H1 (cell line): ENCODE measurements at regions not wholly inside any gene's neighbourhood (a gene's known extent, or its start where the extent isn't known, plus 50 kb on each side); places are given as distances from the start of the nearest gene placed in this dataset.

Experiments used
- CTCF ChIA-PET: fragments of 300-600 bp; sonication (Branson Sonifier 250); formaldehyde crosslinking; loops from one replicate; lab custom pipeline; 2021; ENCODE audit not compliant: partially characterized antibody; lab: Charles Lee
- POLR2A ChIA-PET: fragments of 300-600 bp; sonication (Branson Sonifier 250); formaldehyde crosslinking; loops from one replicate; lab custom pipeline; 2021; ENCODE audit warnings: inconsistent platforms; ENCODE audit not compliant: partially characterized antibody; lab: Charles Lee
- DNase-seq, 2 experiments: peaks; one replicate each; pipeline versions ENCODE4 v3.0.0 to v3.0.0-alpha.2; 2010 to 2022; ENCODE audit warnings: low spot score in 2 of 2, low read depth in 1 of 2, mixed read lengths in 1 of 2
- FAIRE-seq: peaks from 2 replicates; lab custom pipeline; 2011; peaks lifted over from hg19 to GRCh38; lab: Jason Lieb, UNC
- H2AFZ ChIP-seq: 2 replicates; pipeline ENCODE4 v1.8.1; 2012; ENCODE audit warnings: low read length, inconsistent platforms
- H2AK5ac ChIP-seq: 2 replicates; pipeline ENCODE4 v1.6.1; 2013; ENCODE audit warnings: low read depth, low read length
- H2BK120ac ChIP-seq: replicated peaks from 2 replicates; pipeline ENCODE3; 2013; ENCODE audit warnings: low read depth, low read length, inconsistent platforms
- H2BK12ac ChIP-seq: 2 replicates; pipeline ENCODE4 v1.6.1; 2013; ENCODE audit warnings: low read depth, low read length
- H2BK15ac ChIP-seq: 2 replicates; pipeline ENCODE4 v1.6.1; 2013; ENCODE audit warnings: low read length
- H2BK20ac ChIP-seq: 2 replicates; pipeline ENCODE4 v1.6.1; 2013; ENCODE audit warnings: low read length
- H2BK5ac ChIP-seq: 2 replicates; pipeline ENCODE4 v1.6.1; 2013; ENCODE audit warnings: low read depth, low read length
- H3K14ac ChIP-seq: 2 replicates; pipeline ENCODE4 v1.6.1; 2013; ENCODE audit warnings: inconsistent platforms; ENCODE audit not compliant: insufficient read length
- H3K18ac ChIP-seq: 2 replicates; pipeline ENCODE4 v1.6.1; 2013; ENCODE audit warnings: low read length; ENCODE audit errors: extremely low read depth
- H3K23ac ChIP-seq: 2 replicates; pipeline ENCODE4 v1.6.1; 2013; ENCODE audit warnings: inconsistent platforms; ENCODE audit not compliant: insufficient read length
- H3K23me2 ChIP-seq: 2 replicates; pipeline ENCODE4 v1.6.1; 2013; ENCODE audit warnings: low read depth, low read length
- H3K27ac ChIP-seq: 2 replicates; pipeline ENCODE4 v1.6.1; 2011; ENCODE audit warnings: low read depth, low read length, inconsistent platforms
- H3K27me3 ChIP-seq, 4 experiments: replicated peaks in 1 of 4; 1 replicate in 1 of 4; 2 replicates in 3 of 4; pipeline versions ENCODE4 v1.6.1 to v1.8.1; 2011 to 2013; ENCODE audit warnings: low read length in 3 of 4, mild to moderate bottlenecking in 3 of 4, inconsistent platforms in 2 of 4, mixed read lengths in 2 of 4, moderate library complexity in 1 of 4; ENCODE audit not compliant: control insufficient read depth in 3 of 4, insufficient read depth in 3 of 4; ENCODE audit errors: extremely low read depth in 1 of 4
- H3K36me3 ChIP-seq, 4 experiments: 2 replicates each; pipeline versions ENCODE4 v1.6.1 to v1.8.1; 2011 to 2013; ENCODE audit warnings: mild to moderate bottlenecking in 4 of 4, low read length in 3 of 4, moderate library complexity in 2 of 4, control low read depth in 1 of 4, inconsistent platforms in 1 of 4; ENCODE audit not compliant: insufficient read depth in 4 of 4, control insufficient read depth in 2 of 4
- H3K4ac ChIP-seq: replicated peaks from 2 replicates; pipeline ENCODE3; 2013; ENCODE audit warnings: low read length, low read depth, mixed read lengths, inconsistent platforms; ENCODE audit not compliant: insufficient read length
- H3K4me1 ChIP-seq, 4 experiments: replicated peaks in 1 of 4; 1 replicate in 1 of 4; 2 replicates in 3 of 4; pipeline versions ENCODE4 v1.6.1 to v1.8.1; 2011 to 2013; ENCODE audit warnings: low read length in 3 of 4, inconsistent platforms in 2 of 4, mixed read lengths in 1 of 4; ENCODE audit not compliant: insufficient read depth in 4 of 4, control insufficient read depth in 3 of 4
- H3K4me2 ChIP-seq, 2 experiments: 2 replicates each; pipeline versions ENCODE4 v1.6.1 to v1.8.1; 2011 to 2013; ENCODE audit warnings: low read depth in 2 of 2, low read length in 2 of 2, control low read depth in 1 of 2, inconsistent platforms in 1 of 2, mild to moderate bottlenecking in 1 of 2; ENCODE audit not compliant: insufficient read depth in 1 of 2
- H3K4me3 ChIP-seq, 4 experiments: fragments of 200-600, 300-600 bp in 1 of 4; sonication (generic), shearing (Covaris generic), sonication (Bioruptor Twin) in 1 of 4; 2 replicates each; pipeline versions ENCODE4 v1.5.1 to v1.8.1; 2011 to 2016; ENCODE audit warnings: low read length in 4 of 4, low read depth in 3 of 4, control low read depth in 2 of 4, inconsistent platforms in 2 of 4, mild to moderate bottlenecking in 2 of 4, mixed read lengths in 1 of 4, moderate library complexity in 1 of 4; ENCODE audit not compliant: insufficient read depth in 2 of 4; ENCODE audit errors: extremely low read depth in 1 of 4
- H3K56ac ChIP-seq: replicated peaks from 2 replicates; pipeline ENCODE3; 2013; ENCODE audit warnings: low read depth, mild to moderate bottlenecking, mixed read lengths, low read length, inconsistent platforms; ENCODE audit not compliant: insufficient read length
- H3K79me1 ChIP-seq: 2 replicates; pipeline ENCODE4 v1.6.1; 2013; ENCODE audit warnings: low read depth, low read length, control low read depth
- H3K79me2 ChIP-seq, 2 experiments: 2 replicates each; pipeline versions ENCODE4 v1.6.1 to v1.8.1; 2012 to 2013; ENCODE audit warnings: low read length in 2 of 2, mild to moderate bottlenecking in 2 of 2, inconsistent platforms in 1 of 2; ENCODE audit not compliant: insufficient read depth in 2 of 2, control insufficient read depth in 1 of 2
- H3K9ac ChIP-seq, 4 experiments: replicated peaks in 1 of 4; 1 replicate in 1 of 4; 2 replicates in 3 of 4; pipeline versions ENCODE4 v1.6.1 to v1.8.1; 2011 to 2013; ENCODE audit warnings: low read depth in 3 of 4, low read length in 3 of 4, control low read depth in 2 of 4, mild to moderate bottlenecking in 2 of 4, moderate library complexity in 2 of 4, inconsistent platforms in 1 of 4; ENCODE audit errors: extremely low read depth in 1 of 4
- H3K9me3 ChIP-seq, 2 experiments: 2 replicates each; pipeline versions ENCODE4 v1.6.1 to v1.8.1; 2012 to 2013; ENCODE audit warnings: mild to moderate bottlenecking in 2 of 2, moderate library complexity in 2 of 2, control low read depth in 1 of 2, inconsistent platforms in 1 of 2, low read depth in 1 of 2, low read length in 1 of 2, mixed read lengths in 1 of 2; ENCODE audit not compliant: insufficient read depth in 2 of 2
- H4K20me1 ChIP-seq, 2 experiments: replicated peaks in 1 of 2; 2 replicates each; pipeline versions ENCODE3 to v1.8.1; 2011 to 2013; ENCODE audit warnings: inconsistent platforms in 2 of 2, low read length in 2 of 2, mild to moderate bottlenecking in 1 of 2; ENCODE audit not compliant: insufficient read depth in 2 of 2, control insufficient read depth in 1 of 2
- H4K5ac ChIP-seq: 2 replicates; pipeline ENCODE4 v1.6.1; 2013; ENCODE audit warnings: low read length, low read depth, mixed read lengths, inconsistent platforms; ENCODE audit not compliant: insufficient read length
- H4K8ac ChIP-seq: 2 replicates; pipeline ENCODE4 v1.8.0; 2013; ENCODE audit warnings: mild to moderate bottlenecking, moderate library complexity, low read length, inconsistent platforms; ENCODE audit not compliant: insufficient read depth; ENCODE audit errors: extremely low read depth
- H4K91ac ChIP-seq: replicated peaks from 2 replicates; pipeline ENCODE3; 2013; ENCODE audit warnings: low read length, mixed read lengths, inconsistent platforms; ENCODE audit not compliant: insufficient read length
- BCL11A ChIP-seq, 2 experiments: IDR thresholded peaks; one replicate each; pipeline ENCODE4 v1.6.1; 2011; ENCODE audit warnings: low read depth in 2 of 2, low read length in 2 of 2, mild to moderate bottlenecking in 2 of 2
- CHD2 ChIP-seq: IDR thresholded peaks from 2 replicates; pipeline ENCODE4 v1.6.1; 2012; ENCODE audit warnings: low read length, improper control_type of control experiment
- CTBP2 ChIP-seq: IDR thresholded peaks from 2 replicates; pipeline ENCODE4 v1.7.0; 2011; ENCODE audit warnings: borderline replicate concordance, mild to moderate bottlenecking, moderate library complexity, mixed read lengths, low read length; ENCODE audit not compliant: insufficient read depth, insufficient read length
- EGR1 ChIP-seq: IDR thresholded peaks from 2 replicates; pipeline ENCODE4 v1.6.1; 2011; ENCODE audit warnings: low read depth, low read length, borderline replicate concordance
- GTF2F1 ChIP-seq: IDR thresholded peaks from 2 replicates; pipeline ENCODE4 v1.6.1; 2012; ENCODE audit warnings: low read depth, low read length, improper control_type of control experiment, borderline replicate concordance
- HDAC2 ChIP-seq, 2 experiments: fragments of 300-600 bp in 1 of 2; sonication (generic) in 1 of 2; IDR thresholded peaks; 2 replicates each; pipeline ENCODE4 v1.6.1; 2011 to 2012; ENCODE audit warnings: low read depth in 2 of 2, low read length in 2 of 2, mild to moderate bottlenecking in 2 of 2, moderate library complexity in 2 of 2, borderline replicate concordance in 1 of 2, inconsistent platforms in 1 of 2
- KDM5A ChIP-seq: fragments of 200-600 bp; IDR thresholded peaks from 2 replicates; pipeline ENCODE4 v1.7.1; 2012; ENCODE audit warnings: mild to moderate bottlenecking, low read length, inconsistent platforms, mixed read lengths
- NRF1 ChIP-seq: IDR thresholded peaks from 2 replicates; pipeline ENCODE4 v1.6.1; 2011; ENCODE audit warnings: mild to moderate bottlenecking, low read depth, low read length, improper control_type of control experiment
- PHF8 ChIP-seq: fragments of 200-600 bp; sonication (generic); conservative IDR thresholded peaks from 2 replicates; pipeline ENCODE4 v1.7.1; 2012; ENCODE audit warnings: low read depth, mild to moderate bottlenecking, inconsistent platforms, low read length, moderate library complexity
- POLR2A ChIP-seq, 2 experiments: IDR thresholded peaks; 1 replicate in 1 of 2; 2 replicates in 1 of 2; pipeline ENCODE4 v1.6.1; 2011; ENCODE audit warnings: low read depth in 2 of 2, low read length in 2 of 2, mild to moderate bottlenecking in 2 of 2; ENCODE audit errors: control extremely low read depth in 1 of 2
- RXRA ChIP-seq: IDR thresholded peaks from 2 replicates; pipeline ENCODE4 v1.6.1; 2011; ENCODE audit warnings: low read depth, mild to moderate bottlenecking, low read length, moderate library complexity; ENCODE audit not compliant: insufficient read depth
- SIN3A ChIP-seq, 2 experiments: IDR thresholded peaks in 1 of 2; conservative IDR thresholded peaks in 1 of 2; 2 replicates each; pipeline ENCODE4 v1.6.1; 2011 to 2012; ENCODE audit warnings: low read length in 2 of 2, improper control_type of control experiment in 1 of 2, low read depth in 1 of 2, mild to moderate bottlenecking in 1 of 2
- WGBS, 2 experiments: shearing (Covaris generic) in 1 of 2; methylation state at CpG; one replicate each; pipeline versions ENCODE4 v1.1.6 to v1.1.7; 2013 to 2015; ENCODE audit warnings: low lambda C conversion rate in 2 of 2, mixed read lengths in 2 of 2, inconsistent platforms in 1 of 2, low coverage in 1 of 2, missing lambda C conversion rate in 1 of 2; ENCODE audit not compliant: insufficient replicate concordance in 2 of 2, insufficient coverage in 1 of 2, insufficient read length in 1 of 2; ENCODE audit errors: extremely low coverage in 1 of 2, missing lambda C conversion rate in 1 of 2; 5-methylcytosine and 5-hydroxymethylcytosine counted together
- TF ChIP-seq, protein P1 (sequence below): IDR thresholded peaks from 2 replicates; pipeline ENCODE4 v1.6.1; 2011; ENCODE audit warnings: low read length, improper control_type of control experiment

DNA sequence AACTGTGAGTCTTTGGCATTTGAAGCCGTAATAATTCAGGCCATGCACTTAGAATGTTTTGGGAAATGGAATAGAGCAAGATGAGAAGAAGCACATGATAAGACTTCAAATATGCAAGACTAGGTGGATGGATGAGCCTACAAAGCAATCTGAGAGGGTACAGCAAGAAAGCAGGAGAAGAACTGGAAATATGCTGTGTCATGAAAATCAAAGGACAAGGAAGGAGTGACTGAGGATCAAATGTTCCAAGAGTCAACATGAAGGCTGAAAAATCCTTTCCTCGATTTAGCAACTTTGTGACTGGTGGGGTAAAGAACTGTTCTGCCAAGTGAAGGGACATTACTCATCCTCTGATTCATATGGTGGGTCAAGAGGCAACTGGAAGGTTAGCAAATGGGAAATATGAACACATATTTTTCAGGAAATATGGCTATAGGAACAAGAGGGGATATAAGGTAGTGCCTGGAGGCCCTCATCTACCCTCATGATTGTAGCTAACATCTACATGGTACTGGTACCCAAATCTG lies 803.7 kb upstream of the ARRDC4 start:
- ChIA-PET CTCF (interaction anchor here (0.5 to 1.3 kb wide), 2 partner anchors 8 to 558 kb away, joined by 3 to 4 read pairs; no protein-coding TSS in a partner anchor), POLR2A (no interaction called here)
- 91% methylated on average over 2 of the region's 2 CpGs; no CpG with 5 or more reads in 1 of the 2 experiments for WGBS, 2 experiments
- Histone ChIP-seq H3K4me2 (no peak overlapping the region), H3K4me3 (no peak overlapping the region), H3K18ac (no peak overlapping the region), H4K20me1 (no peaks in the 10 kb centered on the region), H3K79me2 (no peaks in the 10 kb centered on the region), H3K27ac (no peak overlapping the region), H3K36me3 (no peaks in the 10 kb centered on the region), H4K91ac (no peak overlapping the region), H2AFZ (no peak overlapping the region; the same call in 1 of the 2 replicates), H3K23me2 (no peaks in the 10 kb centered on the region; the same call in 1 of the 2 replicates), H3K79me1 (no peaks in the 10 kb centered on the region), H3K9ac (no peak overlapping the region), H3K27me3 (no peaks in the 10 kb centered on the region), H4K8ac (no peak overlapping the region), H3K9me3 (no peaks in the 10 kb centered on the region), H3K4me1 (0 out of 7 replicates have a peak, but pooled peaks cover 0 to 2% (median 0%) of the 10 kb centered on the region in 4 experiments), H3K23ac (no peak overlapping the region), H2BK20ac (no peak overlapping the region), H3K14ac (no peak overlapping the region), H2BK12ac (no peak overlapping the region), H3K4ac (no peak overlapping the region), H2AK5ac (no peak overlapping the region), H2BK5ac (no peak overlapping the region), H3K56ac (no peak overlapping the region), H2BK120ac (no peak overlapping the region), H2BK15ac (no peak overlapping the region), H4K5ac (no peak overlapping the region)
- DNase-seq, result no peak
- FAIRE-seq, result no peak
- TF ChIP-seq EGR1 (no peak), NRF1 (no peak), KDM5A (no peak), SIN3A (conservative IDR thresholded peaks at IDR 0.05 in 1 of 2, IDR thresholded peaks at IDR 0.05 in 1 of 2; ENCODE audit: low read depth in 1 of 2, low read length in 2 of 2) (no peak), CHD2 (no peak), GTF2F1 (no peak), BCL11A (IDR thresholded peaks at IDR 0.05; ENCODE audit: low read depth in 2 of 2, low read length in 2 of 2) (no peak), RXRA (no peak), PHF8 (no peak), HDAC2 (IDR thresholded peaks at IDR 0.05; ENCODE audit: borderline replicate concordance in 1 of 2, low read depth in 2 of 2, low read length in 2 of 2) (no peak), POLR2A (IDR thresholded peaks at IDR 0.05; ENCODE audit: control extremely low read depth in 1 of 2, low read depth in 2 of 2, low read length in 2 of 2) (no peak), CTBP2 (no peak)
- TF ChIP-seq, protein P1, sequence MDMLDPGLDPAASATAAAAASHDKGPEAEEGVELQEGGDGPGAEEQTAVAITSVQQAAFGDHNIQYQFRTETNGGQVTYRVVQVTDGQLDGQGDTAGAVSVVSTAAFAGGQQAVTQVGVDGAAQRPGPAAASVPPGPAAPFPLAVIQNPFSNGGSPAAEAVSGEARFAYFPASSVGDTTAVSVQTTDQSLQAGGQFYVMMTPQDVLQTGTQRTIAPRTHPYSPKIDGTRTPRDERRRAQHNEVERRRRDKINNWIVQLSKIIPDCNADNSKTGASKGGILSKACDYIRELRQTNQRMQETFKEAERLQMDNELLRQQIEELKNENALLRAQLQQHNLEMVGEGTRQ, result no peak
